Fibroblast of villous mesenchyme (primary cell): ENCODE measurements at regions not wholly inside any gene's neighbourhood (a gene's known extent, or its start where the extent isn't known, plus 50 kb on each side); places are given as distances from the start of the nearest gene placed in this dataset.

Experiments used
- DNase-seq: peaks from one replicate; pipeline ENCODE4 v3.0.0-alpha.2; 2010; ENCODE audit warnings: low read depth
- H3K4me3 ChIP-seq: 2 replicates; pipeline ENCODE4 v1.5.1; 2011; ENCODE audit warnings: low read depth, mild to moderate bottlenecking, low read length
- TF ChIP-seq, protein P1 (sequence below): IDR thresholded peaks from 2 replicates; pipeline ENCODE4 v1.5.1; 2012; ENCODE audit warnings: low read depth, mild to moderate bottlenecking, low read length; ENCODE audit not compliant: insufficient read depth

GRCh38 chr6:1202201-1202600 is 109.7 kb upstream of the FOXQ1 start:
- TF ChIP-seq, protein P1, sequence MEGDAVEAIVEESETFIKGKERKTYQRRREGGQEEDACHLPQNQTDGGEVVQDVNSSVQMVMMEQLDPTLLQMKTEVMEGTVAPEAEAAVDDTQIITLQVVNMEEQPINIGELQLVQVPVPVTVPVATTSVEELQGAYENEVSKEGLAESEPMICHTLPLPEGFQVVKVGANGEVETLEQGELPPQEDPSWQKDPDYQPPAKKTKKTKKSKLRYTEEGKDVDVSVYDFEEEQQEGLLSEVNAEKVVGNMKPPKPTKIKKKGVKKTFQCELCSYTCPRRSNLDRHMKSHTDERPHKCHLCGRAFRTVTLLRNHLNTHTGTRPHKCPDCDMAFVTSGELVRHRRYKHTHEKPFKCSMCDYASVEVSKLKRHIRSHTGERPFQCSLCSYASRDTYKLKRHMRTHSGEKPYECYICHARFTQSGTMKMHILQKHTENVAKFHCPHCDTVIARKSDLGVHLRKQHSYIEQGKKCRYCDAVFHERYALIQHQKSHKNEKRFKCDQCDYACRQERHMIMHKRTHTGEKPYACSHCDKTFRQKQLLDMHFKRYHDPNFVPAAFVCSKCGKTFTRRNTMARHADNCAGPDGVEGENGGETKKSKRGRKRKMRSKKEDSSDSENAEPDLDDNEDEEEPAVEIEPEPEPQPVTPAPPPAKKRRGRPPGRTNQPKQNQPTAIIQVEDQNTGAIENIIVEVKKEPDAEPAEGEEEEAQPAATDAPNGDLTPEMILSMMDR, result no peak
- no peak overlapping the region for H3K4me3 ChIP-seq
- DNase-seq, result no peak

DNA sequence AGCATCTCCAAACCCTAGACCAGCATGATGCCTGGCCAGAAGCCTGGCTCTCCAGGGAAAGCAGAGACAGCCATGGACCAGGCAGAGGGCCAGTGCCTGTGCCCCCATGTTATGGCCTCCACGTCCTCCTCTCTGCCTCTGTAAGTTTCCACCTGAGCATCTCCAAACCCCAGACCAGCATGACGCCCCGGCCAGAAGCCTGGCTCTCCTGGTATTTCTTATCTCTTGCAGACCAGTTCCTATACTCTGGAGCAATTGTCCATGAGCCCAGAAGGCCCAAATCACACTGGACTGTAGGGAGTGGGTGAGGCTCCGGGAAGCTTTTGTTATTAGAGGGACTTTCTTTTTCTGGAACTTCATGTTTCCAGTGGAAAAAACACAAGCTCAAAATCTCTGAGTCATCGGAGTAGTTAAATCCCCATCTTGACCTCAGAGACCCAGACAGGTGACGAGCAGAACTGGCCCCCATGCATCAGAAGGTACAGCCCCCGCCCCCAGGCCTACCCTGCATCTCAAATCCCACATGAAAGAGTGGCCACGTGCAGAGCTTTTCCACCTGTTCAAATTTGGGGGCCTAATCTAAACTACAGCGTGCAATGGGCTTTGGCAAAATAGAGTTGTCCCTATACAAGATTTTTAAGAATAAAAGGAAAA is 110.2 kb upstream of the FOXQ1 start:
- no peak overlapping the region for H3K4me3 ChIP-seq
- TF ChIP-seq, protein P1, result no peak
- DNase-seq, result no peak

DNA sequence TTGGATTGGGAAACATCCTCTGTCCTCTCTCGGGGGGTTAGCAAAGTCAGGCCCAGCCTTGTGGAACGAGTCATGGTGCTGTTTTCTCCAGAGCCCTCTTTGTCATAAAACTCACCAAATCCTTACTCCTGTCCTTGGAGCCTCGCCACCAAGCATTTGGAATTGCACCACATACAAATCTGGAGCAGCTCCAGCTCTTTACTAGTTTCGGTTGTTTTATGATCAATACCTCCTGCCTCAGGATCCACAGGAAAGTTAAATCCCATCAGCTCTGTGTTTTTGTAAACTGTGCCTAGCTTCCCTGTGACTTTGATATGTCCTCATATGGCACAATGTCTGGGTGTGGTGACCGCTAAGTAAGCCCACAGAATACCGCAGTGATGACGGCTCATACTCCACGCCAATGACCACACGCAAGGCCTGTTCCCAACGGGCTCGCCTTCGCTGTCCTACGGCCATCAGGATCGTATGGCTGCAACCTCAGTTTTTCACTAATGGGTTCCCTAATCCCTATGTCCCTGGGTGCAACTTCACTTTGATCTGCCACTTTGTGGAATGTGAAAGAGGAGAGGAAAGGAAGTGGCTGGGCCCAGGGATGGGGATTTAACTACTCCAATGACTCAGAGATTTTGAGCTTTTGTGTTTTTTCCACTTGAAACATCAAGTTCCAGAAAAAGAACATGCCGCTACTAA is 111.3 kb upstream of the FOXQ1 start:
- TF ChIP-seq, protein P1, result no peak
- no peak overlapping the region for H3K4me3 ChIP-seq

GRCh38 chr6:1200081-1200408 is 111.9 kb upstream of the FOXQ1 start:
- TF ChIP-seq, protein P1, result no peak
- no peak overlapping the region for H3K4me3 ChIP-seq
- DNase-seq, result no peak

More for the DNA sequence above, 111.3 kb upstream of the FOXQ1 start:
- DNase-seq, result peak; percentile 88

DNA sequence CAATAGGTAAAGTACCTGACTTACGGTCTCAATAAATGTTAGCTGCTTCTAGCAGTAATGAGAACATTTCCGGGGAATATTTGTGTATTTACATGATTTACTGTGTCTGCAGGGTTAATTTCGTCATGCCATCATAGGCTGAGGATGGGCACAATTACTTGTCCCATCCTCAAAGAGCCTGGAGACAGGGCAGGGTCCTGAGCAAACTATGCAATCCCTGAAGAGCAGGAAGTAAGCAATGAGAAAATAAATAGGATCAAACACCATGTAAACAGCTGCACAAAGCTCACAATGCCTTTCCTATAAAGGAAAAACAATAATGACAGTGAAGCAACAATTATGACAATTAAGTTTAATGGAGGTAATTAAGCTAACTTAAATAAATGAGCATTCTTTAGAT is 114.6 kb upstream of the FOXQ1 start:
- TF ChIP-seq, protein P1, result no peak
- no peak overlapping the region for H3K4me3 ChIP-seq
- DNase-seq, result no peak

DNA sequence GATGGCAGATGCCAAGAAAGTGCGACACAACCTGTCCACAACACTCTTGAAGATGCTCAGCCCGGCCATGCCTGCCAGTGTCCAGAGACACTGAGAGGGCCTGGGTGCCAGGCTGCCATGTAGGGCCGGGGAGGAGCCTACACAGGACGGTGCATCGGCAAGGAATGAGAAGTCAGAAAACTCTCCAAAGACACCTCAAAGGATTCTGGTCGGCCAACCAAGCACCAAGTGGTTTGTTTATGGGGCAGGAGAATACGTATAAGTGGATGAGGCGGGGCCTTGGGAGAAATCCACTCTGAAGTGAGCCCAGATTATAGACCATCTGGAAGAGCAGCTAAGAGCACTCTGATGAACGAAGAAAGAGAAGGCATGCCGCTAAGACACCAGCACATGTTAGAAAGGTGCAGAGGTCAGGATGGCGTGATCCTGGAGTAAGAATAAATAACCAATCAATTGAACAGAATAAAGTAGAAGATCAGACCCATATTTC is 120.7 kb upstream of the FOXQ1 start:
- TF ChIP-seq, protein P1, result no peak
- H3K4me3 ChIP-seq, result no peak overlapping the region
- no peak for DNase-seq

- TF ChIP-seq, protein P1, result no peak
- H3K4me3 ChIP-seq, result no peak overlapping the region
- DNase-seq, result peak; percentile 93
Observed at GRCh38 chr6:1190366-1190765, 121.5 kb upstream of the FOXQ1 start.
